ENCODE measurements at regions not wholly inside any gene's neighbourhood (a gene's known extent, or its start where the extent isn't known, plus 50 kb on each side); places are given as distances from the start of the nearest gene placed in this dataset.

GRCh38 chr5:144820278-144820677 is 649.6 kb downstream of the KCTD16 start:
- Histone ChIP-seq H3K9me3 (no peaks in the 10 kb centered on the region), H3K4me3 (no peak overlapping the region), H3K27ac (no peak overlapping the region), H3K4me1 (no peaks in the 10 kb centered on the region), H3K27me3 (no peaks in the 10 kb centered on the region), H3K36me3 (no peaks in the 10 kb centered on the region)
- no peak for DNase-seq
- no peak for TF ChIP-seq CTCF (IDR thresholded peaks at IDR 0.05)
- no peak for TF ChIP-seq POLR2A (IDR thresholded peaks at IDR 0.05)
- intact Hi-C loops (cut with DNase I): no loop called here

GRCh38 chr5:144815131-144815530 is 644.5 kb downstream of the KCTD16 start:
- H3K36me3 ChIP-seq: no peaks in the 10 kb centered on the region
- DNase-seq: no peak
- no peaks in the 10 kb centered on the region for H3K9me3 ChIP-seq
- no peaks in the 10 kb centered on the region for H3K4me1 ChIP-seq
- intact Hi-C loops (cut with DNase I): no loop called here
- no peak overlapping the region for H3K4me3 ChIP-seq
- no peak for TF ChIP-seq POLR2A (IDR thresholded peaks at IDR 0.05)
- TF ChIP-seq CTCF (IDR thresholded peaks at IDR 0.05): no peak
- WGBS, 2 donors: 41 to 53% methylated on average over 2 of the region's 2 CpGs
- no peaks in the 10 kb centered on the region for H3K27me3 ChIP-seq
- no peak overlapping the region for H3K27ac ChIP-seq

GRCh38 chr5:144812763-144813162 is 642.1 kb downstream of the KCTD16 start:
- WGBS, 2 donors: 56 to 60% methylated on average over 2 of the region's 2 CpGs
- no peaks in the 10 kb centered on the region for H3K4me1 ChIP-seq
- H3K27ac ChIP-seq: no peak overlapping the region
- H3K4me3 ChIP-seq: no peak overlapping the region
- H3K9me3 ChIP-seq: no peaks in the 10 kb centered on the region
- TF ChIP-seq POLR2A (IDR thresholded peaks at IDR 0.05) (no peak), CTCF (IDR thresholded peaks at IDR 0.05) (no peak)
- no peaks in the 10 kb centered on the region for H3K27me3 ChIP-seq
- H3K36me3 ChIP-seq: no peaks in the 10 kb centered on the region
- DNase-seq: no peak
- intact Hi-C loops (cut with DNase I): no loop called here

GRCh38 chr5:144800169-144800568 is 629.5 kb downstream of the KCTD16 start:
- H3K9me3 ChIP-seq: no peaks in the 10 kb centered on the region
- no peak for TF ChIP-seq CTCF (IDR thresholded peaks at IDR 0.05)
- TF ChIP-seq POLR2A (IDR thresholded peaks at IDR 0.05): no peak

GRCh38 chr5:144798595-144798994 is 627.9 kb downstream of the KCTD16 start:
- WGBS, 2 donors: 59 to 70% methylated on average over 1 of the region's 1 CpG
- intact Hi-C loops (cut with DNase I): no loop called here
- TF ChIP-seq POLR2A (IDR thresholded peaks at IDR 0.05): no peak
- TF ChIP-seq CTCF (IDR thresholded peaks at IDR 0.05): no peak

More at GRCh38 chr5:144800169-144800568, 629.5 kb downstream of the KCTD16 start:
- Histone ChIP-seq H3K4me3 (no peak overlapping the region), H3K27ac (no peak overlapping the region), H3K4me1 (no peaks in the 10 kb centered on the region), H3K27me3 (no peaks in the 10 kb centered on the region), H3K36me3 (no peaks in the 10 kb centered on the region)
- DNase-seq: no peak
- intact Hi-C loops (cut with DNase I): no loop called here

More at GRCh38 chr5:144798595-144798994, 627.9 kb downstream of the KCTD16 start:
- H3K36me3 ChIP-seq: no peaks in the 10 kb centered on the region
- no peaks in the 10 kb centered on the region for H3K9me3 ChIP-seq
- no peaks in the 10 kb centered on the region for H3K4me1 ChIP-seq
- no peak overlapping the region for H3K4me3 ChIP-seq
- no peak overlapping the region for H3K27ac ChIP-seq
- no peaks in the 10 kb centered on the region for H3K27me3 ChIP-seq
- no peak for DNase-seq

All from esophagus squamous epithelium (tissue), 5 donors.